ENCODE measurements at regions not wholly inside any gene's neighbourhood (a gene's known extent, or its start where the extent isn't known, plus 50 kb on each side); places are given as distances from the start of the nearest gene placed in this dataset.

GRCh38 chr12:124369055-124369826, 74.3 kb downstream of the RFLNA start:
- TF ChIP-seq CTCF (conservative IDR thresholded peaks at IDR 0.05 in 1 of 2, IDR thresholded peaks at IDR 0.05 in 1 of 2; ENCODE audit: low read depth in 1 of 2, low read length in 2 of 2) (peak; percentile 40 to 56), EZH2 (IDR thresholded peaks at IDR 0.05; ENCODE audit: low read length, missing control alignments) (no peak)

All from fibroblast of lung (primary cell).